Nephron (organoid): ENCODE measurements at regions not wholly inside any gene's neighbourhood (a gene's known extent, or its start where the extent isn't known, plus 50 kb on each side); places are given as distances from the start of the nearest gene placed in this dataset.

Experiments used
- H3K27ac Mint-ChIP-seq, 3 experiments: 2 replicates each; pipeline ENCODE4 v1.8.0; 2020; ENCODE audit warnings: mixed read lengths in 3 of 3, mild to moderate bottlenecking in 2 of 3, moderate library complexity in 1 of 3
- H3K27me3 Mint-ChIP-seq: 2 replicates; pipeline ENCODE4 v1.8.0; 2021; ENCODE audit warnings: low read depth, mild to moderate bottlenecking, moderate library complexity, mixed read lengths
- H3K36me3 Mint-ChIP-seq: 2 replicates; pipeline ENCODE4 v1.8.0; 2020; ENCODE audit warnings: low read depth, mixed read lengths
- H3K4me1 Mint-ChIP-seq: 2 replicates; pipeline ENCODE4 v1.8.0; 2020; ENCODE audit warnings: mixed read lengths
- H3K4me3 Mint-ChIP-seq, 3 experiments: 2 replicates each; pipeline ENCODE4 v1.8.0; 2020; ENCODE audit warnings: mild to moderate bottlenecking in 3 of 3, mixed read lengths in 3 of 3, moderate library complexity in 2 of 3
- H3K9me3 Mint-ChIP-seq: 2 replicates; pipeline ENCODE4 v1.8.0; 2020; ENCODE audit warnings: mixed read lengths
- TF ChIP-seq, protein P1 (sequence below), 3 experiments: fragments of 200-600 bp; sonication (generic); IDR thresholded peaks; one replicate each; pipeline ENCODE4 v1.5.0; 2021; ENCODE audit warnings: antibody characterized with exemption in 3 of 3; ENCODE audit not compliant: unreplicated experiment in 3 of 3

DNA sequence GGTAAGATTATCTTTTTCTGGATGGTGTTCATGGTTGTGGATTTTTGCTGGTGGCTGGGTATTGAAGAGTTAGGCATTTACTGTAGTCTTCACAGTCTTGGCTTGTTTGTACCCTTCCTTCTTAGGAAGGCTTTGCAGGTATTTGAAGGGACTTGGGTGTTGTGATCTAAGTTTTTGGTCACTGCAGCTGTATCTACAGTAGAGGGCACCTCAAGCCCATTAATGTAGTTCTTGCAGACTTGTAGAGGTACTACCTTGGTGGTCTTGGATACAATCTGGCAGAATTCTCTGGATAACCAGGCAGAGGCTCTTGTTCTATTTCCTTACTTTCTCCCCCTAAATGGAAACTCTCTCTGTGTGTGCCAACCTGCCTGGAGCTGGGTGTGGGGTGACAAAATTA lies 155.8 kb upstream of the BRINP3 start:
- Mint-ChIP-seq H3K4me3 (no peak overlapping the region), H3K36me3 (no peaks in the 10 kb centered on the region), H3K27ac (no peak overlapping the region), H3K4me1 (no peaks in the 10 kb centered on the region), H3K27me3 (no peaks in the 10 kb centered on the region), H3K9me3 (peaks cover 5% of the 10 kb centered on the region)
- TF ChIP-seq, protein P1, sequence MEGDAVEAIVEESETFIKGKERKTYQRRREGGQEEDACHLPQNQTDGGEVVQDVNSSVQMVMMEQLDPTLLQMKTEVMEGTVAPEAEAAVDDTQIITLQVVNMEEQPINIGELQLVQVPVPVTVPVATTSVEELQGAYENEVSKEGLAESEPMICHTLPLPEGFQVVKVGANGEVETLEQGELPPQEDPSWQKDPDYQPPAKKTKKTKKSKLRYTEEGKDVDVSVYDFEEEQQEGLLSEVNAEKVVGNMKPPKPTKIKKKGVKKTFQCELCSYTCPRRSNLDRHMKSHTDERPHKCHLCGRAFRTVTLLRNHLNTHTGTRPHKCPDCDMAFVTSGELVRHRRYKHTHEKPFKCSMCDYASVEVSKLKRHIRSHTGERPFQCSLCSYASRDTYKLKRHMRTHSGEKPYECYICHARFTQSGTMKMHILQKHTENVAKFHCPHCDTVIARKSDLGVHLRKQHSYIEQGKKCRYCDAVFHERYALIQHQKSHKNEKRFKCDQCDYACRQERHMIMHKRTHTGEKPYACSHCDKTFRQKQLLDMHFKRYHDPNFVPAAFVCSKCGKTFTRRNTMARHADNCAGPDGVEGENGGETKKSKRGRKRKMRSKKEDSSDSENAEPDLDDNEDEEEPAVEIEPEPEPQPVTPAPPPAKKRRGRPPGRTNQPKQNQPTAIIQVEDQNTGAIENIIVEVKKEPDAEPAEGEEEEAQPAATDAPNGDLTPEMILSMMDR (IDR thresholded peaks at IDR 0.05; ENCODE audit: unreplicated experiment in 3 of 3), result peak in 1 of 3 experiments; percentile 18

DNA sequence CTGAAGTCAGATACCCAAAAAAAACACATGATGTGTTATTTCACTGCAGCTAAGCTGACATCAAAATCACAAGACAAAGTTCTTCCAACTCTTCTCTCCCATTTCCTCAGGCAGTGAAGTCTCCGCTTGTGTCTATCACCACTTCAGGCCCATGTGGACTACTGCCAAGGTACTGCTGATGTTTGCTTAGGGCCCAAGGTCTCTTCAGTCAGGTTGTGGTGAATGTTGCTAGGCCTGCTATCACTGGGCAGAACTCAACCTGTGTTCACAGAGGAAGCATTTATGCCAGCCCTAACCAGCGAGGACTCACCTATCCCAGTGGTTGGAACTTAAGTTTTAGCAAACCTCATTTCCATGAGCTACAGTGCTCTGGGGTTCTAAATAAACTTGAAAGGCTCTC lies 156.5 kb upstream of the BRINP3 start:
- Mint-ChIP-seq H3K4me1 (no peaks in the 10 kb centered on the region), H3K27ac (no peak overlapping the region), H3K9me3 (peaks cover 2% of the 10 kb centered on the region), H3K27me3 (no peaks in the 10 kb centered on the region), H3K36me3 (no peaks in the 10 kb centered on the region), H3K4me3 (no peak overlapping the region)
- TF ChIP-seq, protein P1 (IDR thresholded peaks at IDR 0.05; ENCODE audit: unreplicated experiment in 3 of 3), result no peak

GRCh38 chr1:190649553-190649952 lies 171.9 kb upstream of the BRINP3 start:
- Mint-ChIP-seq H3K27me3 (no peaks in the 10 kb centered on the region), H3K4me1 (no peaks in the 10 kb centered on the region), H3K9me3 (no peaks in the 10 kb centered on the region), H3K4me3 (no peak overlapping the region), H3K36me3 (no peaks in the 10 kb centered on the region), H3K27ac (no peak overlapping the region)
- TF ChIP-seq, protein P1 (IDR thresholded peaks at IDR 0.05; ENCODE audit: unreplicated experiment in 3 of 3), result no peak

GRCh38 chr1:190658907-190659306 lies 181.2 kb upstream of the BRINP3 start:
- H3K36me3 Mint-ChIP-seq, result no peaks in the 10 kb centered on the region
- no peaks in the 10 kb centered on the region for H3K4me1 Mint-ChIP-seq
- H3K4me3 Mint-ChIP-seq, result no peak overlapping the region
- TF ChIP-seq, protein P1 (IDR thresholded peaks at IDR 0.05; ENCODE audit: unreplicated experiment in 3 of 3), result no peak
- no peaks in the 10 kb centered on the region for H3K27me3 Mint-ChIP-seq
- no peak overlapping the region for H3K27ac Mint-ChIP-seq
- no peaks in the 10 kb centered on the region for H3K9me3 Mint-ChIP-seq

GRCh38 chr1:190663962-190664361 lies 186.3 kb upstream of the BRINP3 start:
- Mint-ChIP-seq H3K4me3 (no peak overlapping the region), H3K4me1 (no peaks in the 10 kb centered on the region), H3K27me3 (no peaks in the 10 kb centered on the region), H3K36me3 (no peaks in the 10 kb centered on the region), H3K27ac (peak overlapping the region in 2 of 3 experiments; percentile 27 to 32), H3K9me3 (no peaks in the 10 kb centered on the region)
- TF ChIP-seq, protein P1 (IDR thresholded peaks at IDR 0.05; ENCODE audit: unreplicated experiment in 3 of 3), result no peak

DNA sequence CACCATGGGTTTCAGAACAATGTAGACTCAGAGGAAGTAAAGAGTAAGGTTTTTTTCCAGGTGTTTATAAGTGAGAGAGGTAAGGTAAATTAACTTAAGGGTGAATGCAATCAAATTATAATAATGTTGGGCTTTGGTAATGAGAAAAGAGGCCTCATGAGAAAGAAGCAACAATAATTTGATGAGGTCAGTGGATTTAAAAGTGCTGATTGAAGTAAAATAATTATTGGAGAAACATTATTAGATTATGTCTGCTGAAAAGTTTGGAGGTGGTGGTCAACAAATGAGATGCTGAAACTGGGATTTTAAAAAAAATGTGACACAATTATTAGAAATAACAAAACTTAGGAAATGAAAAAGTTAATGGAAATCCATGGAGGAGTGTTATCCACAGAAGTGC lies 187.4 kb upstream of the BRINP3 start:
- H3K4me1 Mint-ChIP-seq, result no peaks in the 10 kb centered on the region
- H3K4me3 Mint-ChIP-seq, result no peak overlapping the region
- TF ChIP-seq, protein P1 (IDR thresholded peaks at IDR 0.05; ENCODE audit: unreplicated experiment in 3 of 3), result no peak
- H3K9me3 Mint-ChIP-seq, result no peaks in the 10 kb centered on the region
- H3K27ac Mint-ChIP-seq, result no peak overlapping the region
- no peaks in the 10 kb centered on the region for H3K36me3 Mint-ChIP-seq
- no peaks in the 10 kb centered on the region for H3K27me3 Mint-ChIP-seq
